ENCODE measurements at regions not wholly inside any gene's neighbourhood (a gene's known extent, or its start where the extent isn't known, plus 50 kb on each side); places are given as distances from the start of the nearest gene placed in this dataset.

- TF ChIP-seq EZH2phosphoT487 (IDR thresholded peaks at IDR 0.05; ENCODE audit: borderline replicate concordance, low read depth, low read length) (no peak), CTCF (conservative IDR thresholded peaks at IDR 0.05; ENCODE audit: low read length) (no peak)
Measured at GRCh38 chr13:38099751-38100150, 230.2 kb upstream of the TRPC4 start.

Data from OCI-LY7 (cell line).